ENCODE measurements at regions not wholly inside any gene's neighbourhood (a gene's known extent, or its start where the extent isn't known, plus 50 kb on each side); places are given as distances from the start of the nearest gene placed in this dataset.

DNA sequence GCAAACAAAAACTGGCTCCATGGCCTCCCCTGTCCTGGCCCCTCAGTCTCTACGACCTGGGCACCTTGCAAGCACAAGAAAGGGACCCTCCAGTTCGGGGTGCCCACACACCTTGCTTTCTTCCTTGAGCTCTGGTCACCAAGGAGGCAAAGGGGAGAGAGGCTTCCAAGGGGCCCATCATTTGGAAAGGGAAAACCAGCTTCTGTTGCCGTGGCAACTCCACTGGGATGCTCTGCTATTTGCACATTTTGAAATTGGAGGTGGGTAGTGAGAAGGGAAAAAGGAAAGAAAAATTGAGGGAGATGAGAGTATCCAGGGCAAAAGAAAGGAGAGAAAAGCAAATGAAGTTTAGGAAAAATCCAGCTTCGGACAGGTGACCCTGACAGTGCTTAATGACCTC lies 388.4 kb downstream of the SHANK2 start:
- DNase-seq: no peak

DNA sequence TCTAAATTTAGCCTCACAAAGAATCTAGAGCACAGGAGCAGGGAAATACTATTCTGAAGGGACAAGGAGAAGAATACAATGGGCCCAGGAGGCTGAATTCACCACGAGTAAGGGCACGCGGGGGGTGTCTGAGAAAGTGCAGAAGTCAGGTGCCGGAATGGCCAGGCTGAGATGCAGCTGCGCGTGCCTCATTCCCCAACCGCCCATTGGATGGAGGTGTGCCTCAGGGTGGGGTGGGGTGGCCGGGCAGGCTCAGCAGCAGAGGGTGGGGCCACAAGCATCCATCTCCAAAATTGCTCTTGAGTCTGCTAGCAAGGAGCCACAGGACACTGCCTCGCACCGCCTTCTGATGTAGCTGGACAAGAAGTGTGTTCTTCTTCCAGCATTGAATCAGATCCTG lies 387.0 kb downstream of the SHANK2 start:
- no peak for DNase-seq

DNA sequence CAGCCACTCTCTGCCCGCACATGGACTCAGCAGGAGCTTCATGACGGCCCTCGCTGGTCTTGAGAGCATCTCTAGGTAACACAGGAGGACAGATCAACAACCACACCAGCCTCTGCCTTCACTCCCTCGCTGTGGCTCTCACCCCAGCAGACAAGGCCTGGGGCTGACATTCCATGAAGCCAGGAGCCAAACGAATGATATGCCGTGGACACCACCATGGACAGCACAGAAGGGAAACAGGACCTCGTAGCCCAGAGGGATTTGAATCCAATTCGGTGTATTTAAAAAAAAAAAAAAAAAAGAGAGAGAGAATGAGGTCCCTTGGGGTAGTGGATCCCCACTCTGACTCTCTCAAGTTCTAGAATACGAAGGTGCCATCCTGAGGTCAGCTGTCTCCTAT lies 385.5 kb downstream of the SHANK2 start:
- DNase-seq: no peak

DNA sequence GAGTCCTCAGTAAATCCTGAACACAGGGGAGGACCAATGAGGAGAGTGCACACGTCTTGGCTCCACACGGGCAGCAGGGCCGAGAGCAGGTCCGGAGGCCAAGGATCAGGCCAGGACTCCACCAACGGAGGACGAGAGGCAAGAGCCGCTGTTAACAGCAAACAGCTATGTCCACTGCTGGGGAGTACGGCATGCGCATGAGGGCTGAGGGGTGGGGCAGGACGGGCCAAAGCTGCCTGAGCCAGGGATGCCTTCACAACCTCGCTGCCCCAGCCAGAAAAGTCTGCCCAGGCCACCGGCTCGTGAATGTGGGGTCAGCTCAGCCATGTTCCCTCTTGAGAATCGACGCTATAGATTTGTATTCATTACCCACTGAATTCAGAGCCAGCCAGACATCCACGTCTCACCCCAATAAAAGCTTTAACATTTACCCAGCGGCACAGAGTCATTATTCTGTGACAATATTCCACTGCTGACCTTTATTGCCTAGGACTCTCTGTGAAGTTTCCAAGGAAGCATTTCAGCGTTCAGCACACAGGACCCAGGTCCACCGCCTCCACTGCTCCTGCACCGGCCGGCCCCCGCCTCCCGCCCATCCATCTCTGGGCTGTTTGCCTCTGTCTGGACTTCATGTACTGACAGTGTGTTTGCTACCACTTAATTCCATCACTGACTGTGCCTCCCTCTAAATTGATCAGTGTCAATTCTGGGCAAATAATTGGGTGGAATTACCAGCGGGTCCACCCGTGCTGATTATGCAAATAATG lies 384.9 kb downstream of the SHANK2 start:
- no peak for DNase-seq

DNA sequence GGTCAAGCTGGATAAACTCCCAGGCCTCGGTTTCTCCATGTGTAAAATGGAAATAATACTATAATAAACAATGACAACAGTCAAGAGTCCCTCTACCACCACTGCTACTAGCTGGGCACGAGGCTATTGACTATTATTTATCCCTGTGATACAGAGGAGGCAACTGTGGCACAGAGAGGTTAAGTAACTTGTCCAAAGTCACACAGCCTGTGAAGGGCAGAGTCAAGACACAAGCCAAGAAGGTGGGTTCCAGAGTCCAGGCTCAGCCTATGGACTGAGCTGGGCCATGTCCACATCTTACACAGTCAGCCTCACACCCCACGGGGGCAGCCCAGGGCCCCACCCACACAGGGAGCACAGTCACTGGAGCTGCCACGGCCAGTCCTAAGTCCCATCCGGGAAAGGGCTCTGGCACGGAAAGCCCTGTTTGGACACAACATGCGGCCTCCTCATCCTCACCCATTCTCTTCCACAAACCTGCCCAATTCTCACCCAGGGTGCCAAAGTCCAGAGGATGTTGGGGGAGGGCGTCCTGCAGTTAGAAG lies 384.0 kb downstream of the SHANK2 start:
- DNase-seq: no peak

DNA sequence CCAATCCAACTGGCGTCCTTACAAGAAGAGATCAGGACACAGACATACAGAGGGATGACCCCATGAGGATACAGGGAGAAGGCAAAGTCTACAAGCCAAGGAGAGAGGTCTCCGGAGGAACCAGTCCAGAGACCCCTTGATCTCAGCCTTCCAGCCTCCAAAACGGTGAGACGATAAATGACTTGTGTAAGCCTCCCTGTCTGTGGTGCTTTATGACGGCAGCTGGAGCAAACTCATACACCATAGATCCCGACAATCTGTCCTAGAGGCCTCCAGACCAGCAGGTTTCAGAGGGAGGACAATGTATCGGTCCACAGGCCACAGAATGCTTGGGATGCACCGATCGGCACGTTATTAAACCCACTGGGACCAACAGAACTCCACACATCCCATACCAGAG lies 383.3 kb downstream of the SHANK2 start:
- DNase-seq: no peak

DNA sequence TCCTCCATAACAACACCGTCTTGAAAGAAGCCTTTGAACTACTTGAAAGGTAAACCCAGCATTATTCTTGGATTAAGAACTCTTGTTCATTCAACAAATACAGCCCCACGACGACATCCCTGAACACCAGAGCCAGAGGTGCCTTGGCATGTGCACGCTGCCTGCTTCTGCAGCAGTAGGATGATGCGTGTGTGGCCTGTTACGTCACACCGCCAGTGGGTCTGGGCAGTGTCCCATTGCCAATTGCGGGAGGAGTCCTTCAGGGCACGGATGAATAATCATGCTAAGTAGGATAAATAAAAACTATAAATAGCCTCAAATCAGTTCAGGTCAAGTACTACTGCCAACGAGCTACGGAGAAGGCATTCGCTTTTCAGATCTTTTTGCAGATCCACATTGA lies 380.5 kb downstream of the SHANK2 start:
- no peak for DNase-seq

DNA sequence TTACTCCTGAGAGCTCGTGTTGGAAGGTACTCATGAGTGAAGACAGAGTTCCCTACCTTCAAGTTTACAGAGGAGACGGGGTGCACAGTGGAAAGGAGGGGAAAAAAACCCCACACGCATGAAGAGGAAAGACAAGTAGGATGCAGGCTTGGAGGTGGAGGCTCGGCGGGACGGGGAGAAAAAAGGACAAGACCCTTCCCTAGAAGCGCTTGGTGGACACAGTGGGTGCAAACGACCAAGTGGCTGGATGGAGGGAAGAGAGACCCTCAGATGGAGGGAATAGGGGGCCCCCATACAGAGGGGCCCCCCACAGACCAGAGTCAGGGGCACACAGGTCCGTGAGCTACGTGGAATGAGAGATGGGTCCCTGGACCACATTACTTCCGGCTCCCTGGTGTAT lies 380.1 kb downstream of the SHANK2 start:
- no peak for DNase-seq

DNA sequence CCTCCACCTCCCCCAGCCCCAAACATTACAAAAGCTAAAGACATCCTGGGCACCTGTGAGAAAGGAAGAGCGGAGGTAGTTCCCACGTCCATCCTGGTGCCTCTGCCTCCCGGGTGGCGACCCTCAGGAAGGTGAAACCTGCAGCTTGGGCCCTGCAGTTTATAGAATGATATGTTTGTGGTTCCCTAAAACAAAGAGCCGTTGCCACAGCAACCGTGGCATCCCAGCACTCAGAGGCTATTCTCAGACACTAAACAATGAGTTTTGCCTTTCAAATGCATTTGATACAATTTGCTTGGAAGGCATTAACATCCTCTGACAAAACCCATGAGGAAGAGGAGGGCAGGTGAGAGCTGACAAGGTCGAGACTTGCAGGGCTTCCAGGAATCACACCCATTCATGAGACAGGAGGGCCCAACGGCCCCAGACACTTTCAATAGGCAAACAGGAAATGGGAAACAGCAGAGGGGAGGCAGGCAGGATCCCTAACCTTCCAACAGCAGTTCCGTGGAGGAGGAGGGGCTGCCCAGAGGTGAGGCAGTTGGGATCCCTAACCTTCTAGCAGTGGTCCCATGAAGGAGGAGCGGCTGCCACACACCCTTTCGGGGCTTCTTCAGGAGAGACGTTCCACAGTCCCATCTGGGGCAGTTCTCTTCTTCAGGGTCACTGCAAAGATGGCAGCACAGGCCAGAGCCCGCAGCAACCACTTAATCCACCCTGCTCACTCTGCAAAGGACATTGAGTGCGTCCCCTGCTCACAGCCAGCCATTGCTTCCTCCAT lies 379.2 kb downstream of the SHANK2 start:
- no peak for DNase-seq

DNA sequence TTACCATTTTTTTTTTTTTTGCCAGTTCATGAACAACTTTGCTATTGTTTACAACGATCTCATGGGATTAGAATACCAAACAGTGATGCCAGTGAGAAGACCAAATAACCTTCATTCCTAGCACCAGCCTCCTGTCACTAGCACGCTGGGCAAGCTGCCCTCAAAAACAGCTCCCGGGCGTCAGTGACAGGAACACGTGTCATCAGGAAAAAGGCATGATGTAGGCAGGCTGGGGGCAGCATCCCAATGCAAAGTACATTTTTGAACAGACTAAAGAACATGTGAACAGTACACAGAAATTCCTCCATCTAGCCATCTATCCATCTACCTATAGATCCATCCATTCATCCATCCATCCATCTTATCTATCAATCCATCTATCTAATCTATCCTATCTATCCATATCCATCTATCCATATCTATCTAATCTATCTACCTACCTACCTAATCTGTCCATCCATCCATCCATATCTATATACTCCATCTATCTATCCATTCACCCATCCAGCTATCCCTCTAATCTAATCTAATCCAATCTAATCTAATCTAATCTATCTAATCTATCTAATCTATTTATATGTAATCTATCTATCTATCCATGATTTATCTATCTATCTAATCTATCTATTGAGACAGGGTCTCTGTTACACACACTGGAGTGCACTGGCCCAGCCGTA lies 378.5 kb downstream of the SHANK2 start:
- no peak for DNase-seq

DNA sequence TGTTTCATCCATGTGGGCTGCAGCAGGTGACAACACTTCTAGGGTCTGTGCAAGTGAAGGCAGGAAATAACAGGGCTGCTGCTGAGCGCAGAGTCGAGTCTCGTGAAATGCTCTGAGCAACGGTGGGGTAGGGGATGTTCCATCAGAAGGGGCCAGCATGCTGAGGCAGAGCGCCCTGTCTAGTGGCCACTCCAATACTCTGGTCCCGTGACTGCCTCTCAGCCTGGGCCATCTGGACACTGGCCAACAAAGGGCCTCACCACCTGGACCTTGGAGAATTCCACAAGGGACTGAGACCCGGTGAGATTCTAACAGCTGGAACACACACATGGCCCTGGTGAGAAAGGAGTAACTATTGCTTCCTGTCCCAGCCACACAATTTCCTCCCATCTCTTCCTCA lies 375.7 kb downstream of the SHANK2 start:
- DNase-seq: no peak

DNA sequence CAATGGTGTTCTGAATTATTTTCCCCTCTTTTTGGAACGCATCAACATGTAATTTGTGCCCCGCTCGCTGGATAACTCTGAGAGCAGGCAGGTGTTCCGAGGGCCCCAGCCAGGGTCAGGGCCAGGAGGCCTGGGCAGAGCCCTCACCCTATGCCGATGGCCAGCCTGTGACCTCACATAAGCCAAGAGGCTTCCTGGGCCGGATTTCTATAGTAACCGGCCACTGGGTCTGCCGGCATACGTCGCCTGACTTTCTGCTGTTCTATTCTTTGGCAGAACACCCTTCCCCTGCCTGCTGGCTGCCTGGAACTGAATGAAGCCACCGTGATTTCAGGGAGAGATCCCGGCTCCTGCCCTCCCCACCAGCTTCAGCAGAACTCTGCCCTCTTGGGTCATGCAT lies 375.2 kb downstream of the SHANK2 start:
- no peak for DNase-seq

DNA sequence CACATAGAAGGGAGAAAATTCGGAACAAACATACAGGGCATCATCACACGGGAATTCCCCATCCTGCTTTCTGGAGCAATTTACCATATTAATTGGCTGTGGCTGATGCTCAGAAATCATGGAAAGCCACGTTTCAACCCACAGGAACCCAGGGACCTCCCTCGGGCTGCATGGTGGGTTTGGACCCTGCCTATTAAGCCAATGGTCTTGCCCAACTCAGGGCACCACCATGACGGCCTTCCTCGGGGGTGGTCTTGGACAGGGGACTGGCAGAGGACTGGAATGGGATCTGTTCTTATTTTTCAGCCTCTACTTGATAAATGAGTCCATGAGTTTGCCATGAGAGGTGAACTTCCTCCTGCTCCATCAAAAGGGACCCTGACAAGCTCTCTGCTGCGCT lies 374.0 kb downstream of the SHANK2 start:
- DNase-seq: no peak

DNA sequence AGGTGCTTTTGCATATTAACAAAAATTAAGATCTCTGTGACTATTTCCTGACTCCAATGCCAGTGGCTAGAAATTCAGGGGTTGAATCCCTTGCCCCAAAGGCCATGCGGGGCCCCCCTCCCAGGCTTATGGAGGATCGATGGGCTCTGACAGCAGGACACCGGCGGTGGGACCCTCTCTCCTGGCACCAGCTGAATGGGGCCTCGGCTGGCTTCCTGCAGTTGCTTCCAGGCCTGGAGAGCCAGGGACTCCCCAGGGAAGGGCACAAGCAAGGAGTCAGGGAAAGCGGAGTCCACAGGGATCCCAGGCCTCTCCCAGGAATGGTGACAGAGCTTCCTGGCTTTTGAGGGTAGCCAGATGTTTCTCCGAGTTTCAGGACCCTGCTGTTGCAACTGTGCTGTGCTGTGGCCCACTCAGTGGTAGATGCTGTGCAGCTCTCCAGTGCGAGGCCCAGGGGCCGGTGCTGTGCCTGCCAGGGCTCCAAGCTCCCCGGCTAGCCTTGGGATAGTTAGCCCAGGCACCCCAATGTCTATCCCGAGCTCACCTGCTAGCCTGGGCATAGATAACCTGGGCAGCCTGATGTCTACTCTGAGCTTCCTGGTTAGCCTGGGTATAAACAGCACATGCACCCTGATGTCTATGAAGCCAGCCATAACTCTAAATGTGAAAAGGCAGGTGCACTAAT lies 372.6 kb downstream of the SHANK2 start:
- no peak for DNase-seq

DNA sequence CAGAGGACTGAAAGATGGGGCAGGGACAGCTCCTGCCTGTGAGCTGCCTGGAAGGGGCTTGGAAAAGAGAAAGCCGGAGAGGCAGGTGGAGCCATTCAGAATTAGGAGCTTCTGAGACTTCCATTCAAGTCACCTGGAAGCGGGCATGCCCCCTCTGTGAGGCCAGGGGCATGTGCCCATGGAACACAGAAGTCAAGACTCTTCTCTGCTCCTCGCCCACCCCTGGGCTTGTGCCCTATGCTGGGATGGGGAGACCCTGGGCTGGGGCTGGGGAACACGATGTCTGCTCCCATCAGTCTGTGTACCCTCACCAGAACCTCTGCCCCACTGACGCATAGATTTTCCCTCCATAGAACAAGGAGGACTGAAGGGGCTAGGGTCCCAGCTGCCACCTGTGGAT lies 372.0 kb downstream of the SHANK2 start:
- no peak for DNase-seq

DNA sequence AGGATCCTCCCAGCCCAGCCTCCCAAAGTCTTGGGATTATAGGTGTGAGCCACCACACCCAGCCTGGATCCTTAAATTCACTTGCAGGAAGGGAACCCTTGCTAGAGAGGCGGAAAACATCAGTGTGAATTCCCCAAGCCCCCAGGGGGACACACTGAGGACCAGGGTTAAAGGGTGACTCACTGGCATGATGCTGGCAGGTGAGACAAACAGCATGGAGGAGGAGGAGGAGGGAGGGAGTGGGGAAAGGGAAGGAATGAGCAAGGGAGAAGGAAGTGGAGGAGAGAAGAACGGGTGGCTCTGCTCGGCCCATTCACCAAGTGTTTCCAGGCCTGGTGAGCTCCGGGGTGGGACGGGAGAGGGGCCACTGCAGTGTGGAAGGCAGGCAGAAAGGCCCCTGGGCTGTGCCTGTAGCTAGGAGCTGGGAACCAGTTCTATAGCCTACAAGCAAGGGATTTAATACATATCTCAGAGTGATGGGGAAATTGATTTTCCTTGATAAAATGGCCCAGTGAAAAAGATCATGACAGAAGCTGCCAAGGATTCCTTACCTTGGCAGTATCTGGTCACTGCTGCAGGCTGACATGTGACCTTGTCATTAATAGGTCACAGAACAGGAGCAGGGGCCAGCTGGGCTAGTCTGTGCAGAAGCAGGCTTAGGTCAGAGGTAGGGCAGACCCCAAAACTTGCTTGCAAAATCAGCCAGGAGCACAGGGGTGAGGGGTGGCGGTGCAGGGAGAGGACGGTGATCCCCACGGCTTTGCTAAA lies 370.2 kb downstream of the SHANK2 start:
- DNase-seq: no peak

DNA sequence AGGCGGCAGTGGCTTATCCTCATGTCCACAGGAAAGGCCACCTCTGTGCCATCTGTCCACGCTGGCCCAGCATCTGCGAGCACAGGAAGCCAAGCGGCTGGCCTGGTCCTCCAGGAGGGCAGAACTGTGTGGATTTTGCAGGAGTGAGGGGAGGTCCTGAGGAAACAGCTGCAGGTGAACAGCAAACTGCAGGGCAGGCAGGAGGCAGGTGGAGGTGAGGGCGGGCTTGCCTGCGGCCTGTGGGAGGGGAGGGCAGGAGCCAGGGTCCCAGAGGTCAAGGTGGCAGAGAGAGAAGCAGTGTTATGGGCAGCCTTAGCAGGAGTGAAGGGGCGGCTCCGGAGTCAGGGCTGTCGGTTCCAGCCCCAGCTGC lies 369.7 kb downstream of the SHANK2 start:
- no peak for DNase-seq

DNA sequence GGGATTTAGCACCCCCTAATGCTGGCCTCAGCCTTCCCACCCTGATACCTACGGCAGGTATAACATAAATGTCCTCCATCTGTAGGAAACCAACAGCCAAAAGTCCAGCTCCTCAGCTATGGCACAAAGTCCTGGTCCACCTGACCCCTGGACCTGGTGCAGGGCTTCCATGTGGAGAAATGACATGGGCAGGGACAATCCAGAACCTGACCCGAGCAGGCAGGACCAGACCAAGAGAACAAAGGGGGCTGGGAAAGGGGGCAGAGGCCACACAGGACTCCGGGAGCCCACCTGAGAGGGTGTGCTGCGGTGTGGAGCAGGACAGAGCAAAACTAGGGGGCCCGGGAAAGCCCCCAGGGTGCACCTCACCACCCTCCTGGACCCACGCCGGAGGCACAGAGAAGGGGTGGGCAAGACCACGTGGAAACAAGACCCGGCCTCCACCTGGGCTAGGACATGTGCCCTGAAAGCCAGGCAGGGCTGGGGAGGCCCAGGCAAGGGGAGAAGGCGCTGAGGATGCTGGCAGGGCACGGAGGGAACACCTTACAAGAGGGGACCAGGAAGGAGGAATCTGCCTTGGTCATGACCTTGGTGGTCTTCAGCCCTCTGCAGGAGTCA lies 368.9 kb downstream of the SHANK2 start:
- no peak for DNase-seq

DNA sequence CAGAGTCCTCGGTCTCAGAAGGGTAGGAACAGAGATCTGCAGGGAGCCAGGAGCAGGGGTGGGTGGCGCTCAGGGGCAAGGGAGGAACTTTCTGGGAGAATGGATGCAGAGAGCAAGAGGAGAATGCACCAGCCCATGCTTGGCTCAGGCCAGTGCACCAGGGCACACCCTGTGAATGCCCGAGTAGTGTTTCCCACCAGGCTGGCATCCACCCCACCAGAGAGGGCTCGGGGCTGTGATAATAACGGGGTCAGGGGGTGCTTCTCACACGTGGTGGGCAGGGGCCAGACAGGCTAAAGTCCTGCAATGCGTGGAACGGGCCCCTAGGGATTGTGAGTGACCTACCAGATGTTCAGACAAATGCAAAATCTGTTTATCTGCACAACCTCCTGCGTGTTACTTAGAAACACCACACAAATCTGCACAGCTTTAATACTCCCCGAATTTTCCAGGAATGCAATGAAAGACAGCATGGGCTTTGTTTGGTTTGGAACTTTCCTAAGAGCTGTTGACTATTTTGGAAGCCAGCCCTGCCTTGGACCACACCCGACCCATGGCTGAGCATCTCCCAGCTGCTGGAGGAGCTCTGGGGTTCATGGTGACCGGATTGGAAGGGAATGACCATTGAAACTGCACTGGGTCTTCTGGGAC lies 368.3 kb downstream of the SHANK2 start:
- DNase-seq: no peak

DNA sequence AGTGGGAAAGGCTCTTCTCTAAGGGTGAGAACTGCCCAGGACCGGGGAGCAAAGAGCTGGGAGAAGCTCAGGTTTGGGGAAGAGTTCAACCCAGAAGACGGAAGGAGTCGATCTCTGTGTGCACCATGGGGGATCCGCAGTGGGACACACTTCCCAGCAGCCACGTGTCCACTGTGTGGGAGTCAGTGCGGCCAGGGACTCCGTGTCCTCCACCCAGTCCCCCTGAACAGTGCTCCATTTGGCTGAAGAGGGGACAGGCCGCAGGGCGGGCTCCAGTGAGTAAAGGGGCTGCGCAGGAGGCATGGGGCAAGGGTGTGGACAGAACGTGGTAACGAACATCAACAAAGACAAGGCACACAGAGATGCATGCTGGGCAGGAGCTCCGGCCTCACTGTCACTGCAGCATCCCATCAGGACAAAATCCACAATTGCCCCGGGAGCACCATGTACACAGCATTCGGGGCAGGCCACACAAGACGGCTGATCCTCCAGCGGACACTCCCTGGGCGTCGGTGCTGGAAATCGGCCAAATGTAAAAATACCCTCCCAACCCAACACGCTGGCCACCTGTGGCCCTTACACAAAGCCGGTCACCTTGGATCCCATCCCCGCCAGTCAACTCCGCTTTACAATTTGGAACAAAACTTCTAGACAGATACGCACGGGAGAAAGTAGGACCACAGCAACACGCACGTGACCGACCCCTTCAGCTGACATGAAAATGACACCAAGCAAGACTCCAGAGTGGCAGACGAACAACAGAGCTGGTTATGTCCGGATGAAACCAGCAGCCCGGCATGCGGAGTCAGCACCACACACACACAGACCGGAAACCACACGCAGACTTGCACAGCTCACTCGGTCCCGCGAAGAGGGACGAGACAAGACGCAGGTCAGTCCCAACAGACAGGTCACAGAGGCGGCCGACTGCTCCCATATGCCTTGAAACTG lies 366.8 kb downstream of the SHANK2 start:
- no peak for DNase-seq

Measured in activated gamma-delta T cell treated with Interleukin-2 at 50 U/mL for 16 hours (primary cell).